ENCODE measurements at regions not wholly inside any gene's neighbourhood (a gene's known extent, or its start where the extent isn't known, plus 50 kb on each side); places are given as distances from the start of the nearest gene placed in this dataset.

GRCh38 chr22:23401910-23402274 lies 178.2 kb downstream of the IGLL1 start:
- no peak for TF ChIP-seq CTCF (IDR thresholded peaks at IDR 0.05)
- TF ChIP-seq EP300 (IDR thresholded peaks at IDR 0.05), result no peak
- no peak for TF ChIP-seq POLR2A (IDR thresholded peaks at IDR 0.05)

Measured in sigmoid colon (tissue), 4 donors.